Neural cell (in vitro differentiated cells): ENCODE measurements at regions not wholly inside any gene's neighbourhood (a gene's known extent, or its start where the extent isn't known, plus 50 kb on each side); places are given as distances from the start of the nearest gene placed in this dataset.

Experiments
- H2AFZ ChIP-seq: fragments of 200-600, 300-800 bp; sonication (generic), shearing (Covaris generic); 2 replicates; pipeline ENCODE4 v1.6.0; 2014; ENCODE audit warnings: low read depth, mild to moderate bottlenecking, antibody characterized with exemption, low read length, moderate library complexity
- H3F3A ChIP-seq: fragments of 200-600 bp; shearing (Covaris generic); 2 replicates; pipeline ENCODE4 v1.6.1; 2016; ENCODE audit warnings: mild to moderate bottlenecking, moderate library complexity, mixed read lengths, antibody characterized with exemption, low read length; ENCODE audit not compliant: insufficient read depth, poor library complexity, severe bottlenecking
- H3K27ac ChIP-seq: fragments of 200-600, 300-800 bp; sonication (generic), shearing (Covaris generic); 2 replicates; pipeline ENCODE4 v1.5.1; 2014; ENCODE audit warnings: mild to moderate bottlenecking, low read length, moderate library complexity
- H3K27me3 ChIP-seq: fragments of 300-800, 200-600 bp; sonication (generic), shearing (Covaris generic); 2 replicates; pipeline ENCODE4 v1.6.0; 2014; ENCODE audit warnings: mild to moderate bottlenecking, low read depth, low read length, moderate library complexity; ENCODE audit not compliant: insufficient read depth
- H3K36me3 ChIP-seq: fragments of 300-800, 200-600 bp; sonication (generic), shearing (Covaris generic); 2 replicates; pipeline ENCODE4 v1.5.1; 2014; ENCODE audit warnings: mild to moderate bottlenecking, antibody characterized with exemption, low read length, moderate library complexity; ENCODE audit not compliant: insufficient read depth
- H3K4me2 ChIP-seq: fragments of 300-800, 200-600 bp; sonication (generic), shearing (Covaris generic); 2 replicates; pipeline ENCODE4 v1.6.0; 2014; ENCODE audit warnings: mild to moderate bottlenecking, low read length
- H3K4me3 ChIP-seq: fragments of 300-800, 200-600 bp; sonication (generic), shearing (Covaris generic); 2 replicates; pipeline ENCODE4 v1.5.1; 2014; ENCODE audit warnings: mild to moderate bottlenecking, low read length, moderate library complexity
- H3K79me2 ChIP-seq: fragments of 200-600 bp; shearing (Covaris generic); replicated peaks from 2 replicates; pipeline ENCODE4 v1.6.0; 2014; ENCODE audit warnings: mild to moderate bottlenecking, low read length, moderate library complexity; ENCODE audit not compliant: insufficient read depth
- H3K9ac ChIP-seq: fragments of 300-800, 200-600 bp; sonication (generic), shearing (Covaris generic); 2 replicates; pipeline ENCODE4 v1.6.1; 2016; ENCODE audit warnings: mild to moderate bottlenecking, low read length, mixed read lengths
- H3K9me2 ChIP-seq: fragments of 200-600 bp; shearing (Covaris generic); 2 replicates; pipeline ENCODE4 v1.6.1; 2016; ENCODE audit warnings: mild to moderate bottlenecking, low read length, mixed read lengths; ENCODE audit not compliant: insufficient read depth
- H3K9me3 ChIP-seq: fragments of 200-600, 300-800 bp; sonication (generic), shearing (Covaris generic); 2 replicates; pipeline ENCODE4 v1.6.1; 2016; ENCODE audit warnings: mild to moderate bottlenecking, mixed run types, low read length, moderate library complexity, mixed read lengths
- H4K20me1 ChIP-seq: fragments of 200-600 bp; shearing (Covaris generic); 2 replicates; pipeline ENCODE4 v1.6.1; 2016; ENCODE audit warnings: mild to moderate bottlenecking, mixed run types; ENCODE audit not compliant: insufficient read depth
- CTCF ChIP-seq: fragments of 450-650 bp; IDR thresholded peaks from 2 replicates; pipeline ENCODE4 v1.5.1; 2014; ENCODE audit warnings: antibody characterized with exemption, mild to moderate bottlenecking, moderate library complexity; ENCODE audit not compliant: poor library complexity, severe bottlenecking
- EP300 ChIP-seq: fragments of 450-650 bp; conservative IDR thresholded peaks from 2 replicates; pipeline ENCODE4 v1.6.1; 2014; ENCODE audit warnings: antibody characterized with exemption, mild to moderate bottlenecking, moderate library complexity; ENCODE audit not compliant: poor library complexity, severe bottlenecking
- EZH2 ChIP-seq: fragments of 200-600, 300-800 bp; shearing (Covaris generic), sonication (generic); IDR thresholded peaks from 2 replicates; pipeline ENCODE4 v1.6.1; 2014; ENCODE audit warnings: antibody characterized with exemption, low read length, borderline replicate concordance, mild to moderate bottlenecking; ENCODE audit not compliant: insufficient read depth, poor library complexity, severe bottlenecking
- MXI1 ChIP-seq: fragments of 450-650 bp; conservative IDR thresholded peaks from 2 replicates; pipeline ENCODE4 v1.6.1; 2014; ENCODE audit warnings: antibody characterized with exemption, mild to moderate bottlenecking; ENCODE audit not compliant: poor library complexity, severe bottlenecking
- POLR2AphosphoS5 ChIP-seq: IDR thresholded peaks from 2 replicates; pipeline ENCODE4 v1.6.1; 2012
- RAD21 ChIP-seq: fragments of 450-650 bp; conservative IDR thresholded peaks from 2 replicates; pipeline ENCODE4 v1.6.1; 2014; ENCODE audit warnings: antibody characterized with exemption, mild to moderate bottlenecking, moderate library complexity
- REST ChIP-seq: IDR thresholded peaks from 2 replicates; pipeline ENCODE4 v1.6.1; 2012; ENCODE audit warnings: borderline replicate concordance
- SMC3 ChIP-seq: fragments of 450-650 bp; conservative IDR thresholded peaks from 2 replicates; pipeline ENCODE4 v1.6.1; 2014; ENCODE audit warnings: antibody characterized with exemption, mild to moderate bottlenecking, moderate library complexity; ENCODE audit not compliant: poor library complexity
- TAF1 ChIP-seq: IDR thresholded peaks from 2 replicates; pipeline ENCODE4 v1.6.1; 2012; ENCODE audit warnings: low read depth

GRCh38 chr4:180281724-180282123 is 1961.5 kb upstream of the TENM3 start:
- TF ChIP-seq MXI1, result no peak
- no peak for TF ChIP-seq REST
- TF ChIP-seq SMC3, result no peak
- no peak for TF ChIP-seq EZH2
- TF ChIP-seq RAD21, result no peak
- no peak for TF ChIP-seq EP300
- TF ChIP-seq POLR2AphosphoS5, result no peak
- no peak for TF ChIP-seq CTCF
- TF ChIP-seq TAF1, result no peak
- H3K9me2 ChIP-seq, result no peaks in the 10 kb centered on the region
- H2AFZ ChIP-seq, result no peak overlapping the region
- H3K9ac ChIP-seq, result no peak overlapping the region
- no peaks in the 10 kb centered on the region for H3F3A ChIP-seq
- no peak overlapping the region for H3K4me2 ChIP-seq
- H4K20me1 ChIP-seq, result no peaks in the 10 kb centered on the region
- H3K27ac ChIP-seq, result no peak overlapping the region
- H3K4me3 ChIP-seq, result no peak overlapping the region
- no peaks in the 10 kb centered on the region for H3K9me3 ChIP-seq
- no peaks in the 10 kb centered on the region for H3K79me2 ChIP-seq
- no peaks in the 10 kb centered on the region for H3K36me3 ChIP-seq
- no peaks in the 10 kb centered on the region for H3K27me3 ChIP-seq

- Histone ChIP-seq H4K20me1 (no peaks in the 10 kb centered on the region), H3K9me2 (no peaks in the 10 kb centered on the region), H2AFZ (no peak overlapping the region), H3K27ac (no peak overlapping the region), H3K9ac (no peak overlapping the region), H3F3A (no peaks in the 10 kb centered on the region), H3K4me3 (no peak overlapping the region), H3K4me2 (no peak overlapping the region), H3K36me3 (no peaks in the 10 kb centered on the region), H3K79me2 (no peaks in the 10 kb centered on the region), H3K27me3 (no peaks in the 10 kb centered on the region), H3K9me3 (no peaks in the 10 kb centered on the region)
- no peak for TF ChIP-seq POLR2AphosphoS5
- no peak for TF ChIP-seq RAD21
- no peak for TF ChIP-seq MXI1
- no peak for TF ChIP-seq EP300
- no peak for TF ChIP-seq REST
- no peak for TF ChIP-seq TAF1
- no peak for TF ChIP-seq CTCF
- TF ChIP-seq SMC3, result no peak
- no peak for TF ChIP-seq EZH2
Measured at GRCh38 chr4:180284267-180284666, 1958.9 kb upstream of the TENM3 start.
